GOT3 (cell line): ENCODE measurements at regions not wholly inside any gene's neighbourhood (a gene's known extent, or its start where the extent isn't known, plus 50 kb on each side); places are given as distances from the start of the nearest gene placed in this dataset.

Source experiments
- DNase-seq: peaks from one replicate; lab custom pipeline; 2025; ENCODE audit warnings: mixed read lengths; lab: John Stamatoyannopoulos, UW

DNA sequence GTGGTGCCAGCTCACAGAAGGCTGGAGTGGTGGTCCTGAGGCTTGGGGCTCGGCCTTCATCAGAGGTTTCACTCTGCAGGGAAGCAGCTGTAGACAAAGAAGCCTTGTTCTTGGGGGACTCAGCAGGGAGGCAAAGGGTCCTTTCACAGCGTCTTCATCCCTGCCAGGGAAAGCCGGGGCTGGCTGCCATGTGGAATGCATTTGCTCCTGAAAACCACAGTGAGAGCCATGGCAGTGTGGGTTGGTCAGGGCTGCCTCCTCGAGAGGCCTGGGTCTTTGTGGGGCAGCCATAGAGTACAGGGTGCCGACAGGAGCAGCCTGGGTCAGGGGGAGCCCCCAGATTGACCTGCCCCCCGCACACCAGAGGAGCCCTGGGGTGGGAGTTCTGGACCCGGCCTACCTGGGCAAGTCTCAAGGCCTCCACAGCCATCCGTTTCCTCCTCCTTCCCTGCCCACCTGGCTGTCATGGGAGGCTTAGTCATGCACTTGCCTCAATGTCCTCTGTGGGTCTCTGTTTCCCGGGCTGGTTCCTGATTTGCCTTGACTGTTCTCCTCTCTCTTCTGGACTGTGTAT, 144.0 kb downstream of the CDC5L start:
- DNase-seq = no peak

DNA sequence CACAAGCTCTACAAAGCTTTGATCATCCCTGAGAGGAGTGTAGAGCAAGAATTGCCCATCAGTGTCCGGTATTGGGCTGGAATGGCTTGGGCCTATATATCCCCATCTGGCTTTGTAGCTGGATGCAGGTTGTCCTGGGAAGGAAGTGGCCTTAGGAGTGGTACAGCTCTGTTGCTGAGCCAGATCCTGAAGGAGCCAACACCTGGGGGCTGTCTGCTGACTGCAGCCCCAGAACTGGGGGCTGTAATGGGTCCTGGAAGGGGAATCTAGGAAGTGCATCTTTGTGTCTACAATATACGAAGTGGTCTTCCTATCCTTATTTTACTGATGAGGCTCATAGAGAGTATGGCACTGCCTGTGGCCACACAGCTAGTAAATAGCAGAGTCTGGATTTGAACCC, 145.9 kb downstream of the CDC5L start:
- no peak for DNase-seq

DNA sequence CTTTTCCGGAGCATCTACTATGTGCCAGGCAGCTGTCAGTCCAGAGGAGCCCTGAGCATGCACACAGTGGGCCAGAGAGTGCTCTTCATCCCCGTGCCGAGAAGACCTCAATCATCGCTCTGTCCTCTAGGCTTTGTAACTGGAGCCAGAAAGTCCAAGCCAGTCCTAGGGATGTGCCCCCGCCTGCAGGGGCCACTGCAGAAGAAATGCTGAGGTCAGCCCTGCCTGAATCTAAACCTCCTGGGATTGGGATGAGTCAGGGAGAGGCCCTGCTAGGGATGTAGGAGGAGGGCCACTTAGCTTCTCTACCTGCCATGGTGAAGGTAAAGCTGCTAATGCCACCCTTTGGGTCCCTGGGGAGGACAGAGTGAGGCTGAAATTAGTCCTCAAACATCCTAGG, 146.8 kb downstream of the CDC5L start:
- DNase-seq = no peak

DNA sequence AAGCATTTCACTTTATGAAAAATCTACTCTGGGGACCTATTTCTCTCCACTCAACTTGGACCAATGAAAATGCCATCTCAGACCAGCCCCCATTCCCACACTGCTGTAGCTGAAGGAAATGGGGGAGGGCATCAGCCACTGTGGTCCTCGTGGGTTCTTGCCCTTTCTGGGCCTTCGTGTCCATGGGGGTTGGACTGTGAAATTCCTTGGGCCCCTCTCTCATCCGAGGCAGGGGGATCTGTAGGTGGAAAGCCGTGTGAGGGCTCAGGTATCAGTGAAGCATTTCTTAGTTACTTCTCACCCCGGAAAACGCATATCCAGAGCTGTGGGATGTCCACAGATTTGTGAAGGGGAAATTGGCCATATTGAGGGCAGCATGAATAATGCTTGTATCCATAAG, 147.9 kb downstream of the CDC5L start:
- DNase-seq = no peak

DNA sequence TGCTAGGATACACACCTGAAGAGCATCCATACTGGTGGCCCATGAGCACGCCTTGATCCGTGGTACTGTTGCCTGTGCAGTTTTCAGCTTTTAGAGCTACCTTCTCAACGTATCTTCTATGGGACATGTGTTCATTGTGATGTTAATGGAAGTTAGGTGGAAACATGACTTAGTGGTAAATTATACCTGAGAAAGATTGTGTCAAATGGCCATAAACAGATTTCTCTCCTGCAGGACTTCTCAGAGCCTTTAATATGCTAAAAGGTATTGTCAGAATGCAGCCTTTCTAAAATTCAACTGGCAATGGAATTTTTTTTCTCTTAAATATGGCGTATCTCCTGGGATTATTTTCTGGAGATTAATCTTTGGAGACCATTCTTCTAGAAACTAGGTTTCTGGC, 148.5 kb downstream of the CDC5L start:
- DNase-seq = no peak

DNA sequence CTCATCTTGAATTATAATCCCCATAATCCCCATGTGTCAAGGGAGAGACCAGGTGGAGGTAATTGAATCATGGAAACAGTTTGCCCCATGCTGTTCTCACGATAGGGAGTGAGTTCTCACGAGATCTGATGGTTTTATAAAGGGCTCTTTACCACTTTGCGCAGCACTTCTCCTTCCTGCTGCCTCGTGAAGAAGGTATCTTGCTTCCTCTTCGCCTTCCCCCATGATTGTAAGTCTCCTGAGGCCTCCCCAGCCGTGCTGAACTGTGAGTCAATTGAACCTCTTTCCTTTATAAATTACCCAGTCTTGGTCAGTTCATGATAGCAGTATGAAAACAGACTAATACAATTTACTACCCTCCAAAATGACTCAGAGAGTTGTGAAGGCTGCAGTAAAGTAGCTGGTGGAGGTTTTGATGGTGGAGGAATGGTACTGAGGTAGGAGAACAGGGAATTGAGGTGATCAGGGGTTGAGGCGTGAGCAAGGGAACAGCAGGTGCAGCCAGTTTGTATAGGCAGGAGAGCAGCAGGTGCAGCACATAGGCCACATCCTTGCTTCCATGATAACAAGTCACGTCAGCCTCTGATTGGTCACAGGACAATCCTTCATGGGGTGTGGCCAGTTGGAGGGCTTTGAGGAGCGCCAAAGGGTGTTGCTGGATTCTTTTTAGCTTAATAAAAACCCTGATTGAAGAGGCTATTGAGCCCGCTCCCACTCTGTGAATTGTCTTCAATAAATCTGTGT, 150.0 kb downstream of the CDC5L start:
- DNase-seq = no peak

DNA sequence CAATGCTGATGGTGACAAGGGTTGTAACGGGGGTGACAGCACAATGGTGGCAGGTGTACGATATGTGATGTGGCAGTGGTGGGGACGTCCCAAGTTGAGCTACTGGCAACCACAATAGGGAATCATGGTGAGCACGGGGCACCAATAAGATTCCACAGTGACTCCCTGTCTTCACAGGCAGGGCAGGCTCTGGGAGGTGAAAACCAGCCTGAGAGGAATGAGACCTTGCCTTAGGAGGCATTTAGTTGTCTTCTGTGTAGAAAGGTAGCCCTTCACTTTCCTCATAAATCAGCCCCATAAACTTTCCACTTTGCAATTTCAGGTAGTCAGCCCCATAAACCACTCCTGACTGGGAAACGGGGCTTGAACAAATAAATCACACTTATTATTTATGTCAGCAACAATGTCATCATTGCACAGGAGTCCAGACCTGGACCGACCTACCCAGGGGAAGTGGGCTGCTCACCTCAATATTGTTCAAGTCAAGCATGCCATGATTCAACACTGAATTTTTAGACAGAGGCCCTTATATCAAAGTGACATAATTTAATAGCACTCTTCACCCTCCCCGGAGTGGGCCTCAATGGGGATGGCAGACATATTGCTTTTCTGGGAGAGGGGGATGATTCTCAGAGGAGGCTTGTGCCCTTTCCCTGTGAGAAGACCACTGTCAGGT, 150.8 kb downstream of the CDC5L start:
- DNase-seq = no peak

DNA sequence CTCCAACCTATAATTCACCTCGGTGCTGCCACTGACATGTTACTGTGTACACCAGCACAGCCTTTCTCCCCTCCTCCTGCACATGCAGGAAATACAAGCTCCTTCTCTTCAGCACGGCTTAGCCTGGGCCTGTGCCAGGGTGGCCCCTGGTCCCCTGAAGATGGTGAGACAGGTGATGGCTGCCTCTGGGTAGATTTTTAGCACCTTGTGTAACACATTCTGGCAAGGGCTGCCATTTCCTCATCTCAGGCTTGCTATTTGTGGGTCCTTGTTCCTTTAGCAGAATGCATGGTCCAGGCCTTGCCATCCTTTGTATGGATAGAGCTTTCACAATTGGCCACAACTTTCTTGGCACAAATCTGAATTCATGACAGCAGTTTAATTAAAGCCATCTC, 151.3 kb downstream of the CDC5L start:
- DNase-seq = no peak

DNA sequence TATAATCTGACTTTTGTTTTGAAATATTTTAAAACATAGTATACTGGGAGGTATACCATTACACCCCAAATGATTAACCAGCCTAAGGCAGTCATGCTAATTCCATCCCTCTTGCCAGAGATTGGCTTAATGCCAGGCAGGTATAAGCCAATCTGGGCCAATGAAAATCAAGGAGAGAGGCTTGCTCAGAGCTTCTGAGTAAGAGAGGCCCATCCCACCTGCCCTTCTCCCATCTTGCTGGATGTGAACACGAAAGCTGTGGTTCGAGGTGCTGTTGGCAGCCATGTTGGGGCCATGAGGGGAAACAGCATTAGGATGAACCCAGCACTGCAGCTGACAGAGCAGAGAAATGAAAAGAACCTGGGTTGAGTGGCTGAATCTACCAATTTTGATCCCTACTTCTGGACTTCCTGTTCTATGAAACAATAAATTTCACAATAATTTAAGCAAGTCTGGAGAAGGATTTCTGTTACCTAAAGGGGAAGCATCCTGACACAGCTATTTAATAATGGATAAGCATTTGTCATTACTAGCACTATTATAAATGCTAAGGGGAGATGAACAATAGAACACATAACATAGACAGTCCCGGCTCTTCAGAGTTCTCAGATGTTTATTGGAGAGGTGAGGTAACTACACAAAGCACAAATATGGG, 152.3 kb downstream of the CDC5L start:
- no peak for DNase-seq

DNA sequence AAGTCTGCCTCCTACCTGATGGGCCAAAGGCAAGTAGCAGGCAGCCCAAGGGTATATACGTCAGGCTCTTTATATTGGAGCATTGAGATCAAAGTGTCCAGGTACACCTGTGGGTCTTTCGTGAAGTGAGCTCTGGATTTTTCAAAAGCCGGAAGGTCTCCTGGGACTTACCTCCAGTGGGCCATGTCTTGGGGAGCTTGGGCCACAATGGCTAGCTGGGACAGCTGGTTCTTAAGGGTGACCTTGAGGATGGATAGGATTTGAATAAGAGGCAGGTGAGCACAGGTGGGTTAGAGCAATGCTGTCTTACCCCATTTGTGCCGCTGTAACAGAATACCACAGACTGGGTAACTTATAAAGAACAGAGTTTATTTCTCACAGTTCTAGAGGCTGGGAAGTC, 153.4 kb downstream of the CDC5L start:
- no peak for DNase-seq

DNA sequence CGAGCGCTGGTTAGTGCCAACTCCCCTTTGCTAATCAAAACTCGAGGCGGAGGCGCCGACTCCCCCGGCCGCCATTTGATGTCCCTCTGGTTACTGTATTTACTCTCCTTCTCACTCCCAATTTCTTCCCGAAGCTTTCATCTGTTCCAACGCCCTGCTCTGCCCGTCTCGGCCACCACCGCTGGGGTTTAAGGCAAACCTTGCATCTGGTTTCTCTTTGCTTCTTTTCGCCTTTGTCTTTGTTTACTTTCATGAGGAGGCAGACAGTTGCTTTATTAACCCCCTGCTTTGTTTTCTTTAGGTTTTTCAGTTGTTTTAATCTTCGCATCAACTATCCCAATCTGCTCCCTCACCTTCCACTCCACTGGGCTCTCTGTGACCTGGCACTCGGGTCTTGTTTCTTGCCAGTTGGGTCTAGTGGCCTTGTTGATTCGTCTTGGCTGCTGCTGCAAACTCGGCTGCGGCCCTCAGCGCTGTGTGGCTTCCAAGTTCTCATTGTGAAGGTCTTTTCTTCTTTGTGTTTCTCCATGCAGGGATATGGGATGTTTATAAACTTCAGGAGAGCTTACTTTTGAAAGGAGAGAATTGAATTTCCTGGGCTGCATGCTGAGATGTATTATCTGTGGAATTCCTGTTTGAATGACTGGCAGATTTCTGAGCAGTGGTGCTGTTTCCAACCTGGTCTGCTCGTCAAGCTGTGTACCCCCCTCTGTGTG, 155.1 kb downstream of the CDC5L start:
- DNase-seq = no peak

DNA sequence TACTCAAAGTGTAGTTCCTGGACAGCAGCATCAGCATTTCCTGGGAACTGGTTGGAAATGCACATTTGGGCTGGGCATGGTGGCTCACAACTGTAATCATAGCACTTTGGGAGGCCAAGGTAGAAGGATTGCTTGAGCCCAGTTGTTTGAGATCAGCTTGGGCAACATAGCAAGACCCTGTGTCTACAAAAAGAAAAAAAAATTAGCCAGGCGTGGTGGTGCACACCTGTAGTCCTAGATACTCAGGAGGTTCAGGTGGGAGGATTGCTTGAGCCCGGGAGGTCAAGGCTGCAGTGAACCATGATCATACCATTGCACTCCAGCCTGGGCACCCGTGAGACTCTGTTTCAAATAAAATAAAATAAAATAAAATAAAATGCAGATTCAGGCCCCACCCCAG, 156.2 kb downstream of the CDC5L start:
- DNase-seq = no peak

DNA sequence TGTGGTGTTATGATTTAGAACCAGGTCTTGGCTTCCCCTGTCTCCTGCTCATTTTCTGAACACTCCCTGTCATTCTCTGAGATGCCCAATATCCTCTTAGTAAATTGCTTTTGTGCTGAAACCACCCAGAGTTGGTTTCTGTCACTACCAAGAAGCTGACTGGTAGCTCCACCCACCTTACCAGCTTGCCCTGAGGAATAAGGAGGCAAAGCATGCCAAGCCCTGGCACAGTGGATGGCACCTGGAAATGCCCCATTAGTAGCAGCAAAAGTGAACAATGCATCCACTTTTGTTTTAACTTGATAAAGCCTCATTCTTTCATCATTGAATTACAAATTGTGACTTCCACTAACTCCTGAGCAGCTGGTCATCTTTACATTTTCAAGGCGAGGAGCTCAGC, 157.7 kb downstream of the CDC5L start:
- no peak for DNase-seq

DNA sequence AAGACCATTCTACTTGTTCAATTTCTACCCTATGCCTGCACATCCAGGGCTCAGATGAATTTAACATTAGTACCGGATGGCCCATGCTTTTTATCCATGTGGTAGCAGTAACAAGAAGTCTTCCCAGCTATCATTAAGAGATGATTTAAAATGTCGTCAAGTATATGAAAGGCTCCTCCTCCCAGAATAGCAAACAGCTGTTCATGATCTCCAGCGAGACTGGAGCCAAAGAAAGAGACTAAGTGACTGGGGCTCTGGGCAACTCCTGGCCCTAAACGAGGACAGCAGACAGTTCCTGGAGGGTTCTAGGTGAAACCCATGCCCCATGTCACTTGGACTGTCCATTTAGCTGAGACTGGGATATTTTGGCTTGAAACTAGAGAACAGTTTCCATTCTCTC, 160.8 kb downstream of the CDC5L start:
- DNase-seq = no peak

DNA sequence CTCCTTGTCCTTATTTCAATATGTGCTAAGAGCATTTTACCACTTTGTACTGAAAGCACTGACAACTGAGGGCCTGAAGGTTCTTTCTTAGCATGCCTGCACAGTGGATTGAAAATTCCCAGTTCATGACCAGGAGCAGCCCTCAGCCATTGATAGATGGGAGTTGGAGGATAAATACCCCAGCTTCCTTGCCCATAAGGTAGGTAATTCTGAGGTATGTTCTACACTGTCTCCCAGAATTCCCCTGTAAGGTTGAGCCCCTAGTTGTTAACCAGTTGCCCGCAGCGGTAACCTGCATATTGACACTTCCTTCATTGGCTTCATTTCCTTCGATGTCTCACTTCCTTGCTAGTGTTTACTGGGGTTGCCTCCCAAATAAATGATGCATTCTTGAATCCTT, 162.0 kb downstream of the CDC5L start:
- no peak for DNase-seq

DNA sequence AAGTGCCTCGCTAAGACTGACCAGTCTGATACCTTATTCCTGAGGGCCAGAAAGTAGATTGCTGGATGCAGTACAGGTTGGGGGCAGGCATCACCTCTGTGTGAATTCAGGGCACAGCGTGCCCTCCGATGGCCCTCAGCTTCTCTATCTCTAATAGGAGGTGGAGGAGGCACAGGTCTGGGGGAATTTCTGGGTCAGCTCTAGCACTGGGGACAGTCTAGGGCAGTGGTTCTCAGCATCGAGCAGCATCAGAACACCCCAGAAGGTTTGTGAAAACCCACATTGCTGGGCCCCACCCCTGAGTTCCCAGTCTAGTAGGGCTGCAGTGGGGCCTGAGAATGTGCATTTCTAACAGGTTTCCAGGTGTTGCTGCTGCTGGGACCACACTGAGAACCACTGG, 166.7 kb downstream of the CDC5L start:
- no peak for DNase-seq

DNA sequence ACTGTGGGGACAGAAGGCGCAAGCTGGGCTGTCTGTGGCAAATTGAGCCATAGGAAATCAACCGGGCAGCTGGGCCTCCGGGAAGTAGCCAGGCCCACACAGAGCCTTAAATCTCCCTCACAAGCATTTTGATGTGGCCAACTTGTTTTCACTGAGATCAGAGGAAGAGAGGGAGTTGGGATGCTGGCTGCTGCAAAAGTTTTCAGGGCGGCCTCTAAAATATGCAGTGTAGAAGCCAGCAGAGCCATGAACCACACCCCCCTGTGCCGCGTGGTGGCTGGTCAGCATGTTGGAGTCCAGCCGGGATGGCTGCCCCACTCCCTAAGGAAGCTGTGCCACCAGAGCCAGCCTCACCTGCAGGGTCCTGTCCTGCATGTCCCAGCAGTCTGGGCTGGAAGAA, 167.4 kb downstream of the CDC5L start:
- DNase-seq = no peak

DNA sequence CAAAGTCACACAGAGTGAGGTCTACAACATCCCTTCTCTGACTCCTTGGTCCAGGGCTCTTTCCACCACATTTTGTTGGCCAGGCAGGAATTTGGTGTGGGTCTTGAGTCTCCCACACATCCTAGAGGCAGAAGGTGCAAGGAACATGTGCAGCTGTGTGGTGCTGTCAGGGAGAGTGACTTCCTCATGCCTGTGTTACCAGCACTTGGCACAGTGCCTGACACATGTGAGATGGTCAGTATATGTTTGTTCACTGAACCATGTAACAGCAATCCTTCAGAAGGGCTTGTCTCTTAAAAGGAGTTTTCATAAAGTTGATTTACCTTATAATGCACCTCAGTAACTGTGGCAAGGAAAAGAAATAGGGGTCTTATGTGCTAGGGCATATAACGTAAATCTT, 168.5 kb downstream of the CDC5L start:
- DNase-seq = no peak

DNA sequence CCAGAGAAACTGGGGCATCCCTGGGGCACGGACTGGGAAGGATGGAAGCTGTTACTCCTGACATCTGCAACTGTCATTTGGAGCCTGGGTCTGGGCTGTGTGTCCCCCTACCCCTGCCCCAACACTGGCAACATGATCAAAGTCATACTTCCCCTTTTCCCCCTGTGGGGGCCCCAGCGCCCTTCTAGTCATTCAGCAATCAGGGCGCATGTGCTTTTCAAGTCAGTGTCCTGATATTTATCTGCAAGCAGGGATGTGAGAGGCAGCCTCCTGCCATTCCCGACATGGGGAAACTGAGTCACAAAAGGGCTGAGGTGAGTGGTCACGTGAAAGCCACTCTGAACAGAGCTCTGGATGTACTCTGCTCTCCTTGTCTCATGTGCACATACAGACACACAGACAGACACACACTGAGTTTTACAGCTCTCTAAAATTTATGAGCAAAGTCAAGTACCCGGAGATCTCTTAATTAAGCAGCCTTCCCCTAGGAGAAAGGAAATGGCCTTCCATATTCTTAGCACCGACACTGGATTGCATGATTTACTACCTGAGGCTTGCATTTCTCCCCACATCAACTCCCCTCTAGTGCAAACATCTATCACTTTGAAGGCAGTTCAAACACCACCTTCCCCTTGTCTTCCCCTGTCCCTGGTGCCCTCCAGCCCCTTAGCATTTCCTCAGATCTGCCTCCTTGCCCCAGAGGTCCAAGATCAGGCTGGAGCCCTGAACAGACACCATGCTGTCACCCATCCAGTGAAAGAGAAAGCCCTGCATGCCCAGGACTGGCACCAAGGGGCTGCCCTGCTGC, 170.7 kb downstream of the CDC5L start:
- no peak for DNase-seq

DNA sequence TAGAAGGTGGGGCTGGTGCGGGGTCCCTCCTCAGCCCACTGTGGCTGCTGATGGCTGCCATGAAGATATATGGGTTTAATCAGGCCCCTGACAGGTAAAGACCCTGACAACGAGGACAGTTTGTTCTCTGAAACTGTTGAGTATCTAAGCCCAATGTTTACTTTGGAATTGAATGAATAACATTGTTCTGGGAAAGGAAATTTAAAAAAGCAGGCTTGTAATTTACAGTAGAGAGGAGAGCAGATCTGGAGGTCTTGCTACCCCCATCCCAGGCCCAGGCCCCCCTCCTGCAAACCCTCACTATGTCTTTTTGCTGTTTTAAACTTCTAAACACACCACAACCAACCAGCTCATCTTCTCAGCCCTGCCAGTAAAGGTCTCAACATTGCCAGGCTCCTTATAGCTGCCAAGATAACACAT, 171.3 kb downstream of the CDC5L start:
- DNase-seq = no peak

DNA sequence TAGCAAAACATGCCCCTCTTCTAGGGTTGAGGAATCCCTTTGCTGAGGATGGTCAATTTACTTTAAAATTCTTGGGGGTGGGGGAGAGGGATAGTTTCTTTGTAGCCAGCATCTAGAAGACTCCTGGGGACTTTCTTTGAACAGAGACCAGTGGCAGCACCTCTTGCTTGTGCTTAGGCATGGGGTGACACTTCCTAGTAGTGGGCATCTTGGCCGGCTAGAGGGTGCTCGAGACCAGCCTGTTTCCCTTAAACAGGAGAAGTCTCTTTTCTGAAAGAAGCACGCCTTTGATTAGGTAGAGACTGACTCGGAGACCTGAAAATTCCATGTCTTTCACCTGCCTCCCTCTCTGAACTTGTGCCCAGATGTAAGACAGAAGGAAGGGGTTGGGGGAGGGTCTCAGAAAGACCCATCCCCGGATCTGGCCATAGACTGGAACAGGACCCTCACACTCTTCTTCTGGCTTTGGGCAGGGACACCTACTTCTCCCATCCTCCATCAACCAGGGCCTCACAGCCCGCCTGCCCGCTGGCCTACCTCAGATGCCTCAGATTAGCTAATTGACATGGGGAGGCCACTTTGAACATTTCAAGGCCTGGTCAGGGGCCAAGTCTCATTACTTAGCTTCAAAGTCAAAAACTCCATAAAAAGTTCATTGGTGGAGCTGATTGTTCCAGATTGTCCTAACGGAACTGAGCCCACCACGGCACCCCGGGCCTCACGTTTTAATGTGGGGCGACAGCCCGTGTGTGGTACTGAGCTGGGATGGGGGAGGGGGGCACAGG, 172.2 kb downstream of the CDC5L start:
- no peak for DNase-seq
